ENCODE measurements at regions not wholly inside any gene's neighbourhood (a gene's known extent, or its start where the extent isn't known, plus 50 kb on each side); places are given as distances from the start of the nearest gene placed in this dataset.

DNA sequence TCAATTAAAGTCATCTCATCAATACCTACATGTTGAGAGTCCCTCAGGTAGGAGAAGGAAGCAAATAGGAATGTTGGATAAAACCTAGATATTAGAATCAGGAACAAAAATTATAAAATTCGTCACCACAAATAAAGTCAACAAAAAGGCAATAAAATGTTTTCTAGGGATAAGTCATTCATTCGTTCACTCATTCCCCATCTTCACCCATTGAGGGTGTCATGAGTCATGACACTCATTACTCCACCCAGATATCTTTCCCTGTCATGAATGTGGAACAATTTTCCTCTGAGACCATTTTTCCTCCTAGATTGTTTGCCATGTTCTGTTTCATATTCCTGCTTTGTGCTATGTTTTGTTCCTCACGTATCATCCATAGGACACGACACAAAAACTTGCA lies 50.9 kb upstream of the OLIG3 start:
- no peaks in the 10 kb centered on the region for H3K9me3 ChIP-seq
- H3K4me1 ChIP-seq: no peaks in the 10 kb centered on the region
- H3K27ac ChIP-seq: no peak overlapping the region
- WGBS: 86% methylated on average over 4 of the region's 4 CpGs
- no peaks in the 10 kb centered on the region for H3K36me3 ChIP-seq
- H3K4me3 ChIP-seq: no peak overlapping the region
- TF ChIP-seq, protein P1, sequence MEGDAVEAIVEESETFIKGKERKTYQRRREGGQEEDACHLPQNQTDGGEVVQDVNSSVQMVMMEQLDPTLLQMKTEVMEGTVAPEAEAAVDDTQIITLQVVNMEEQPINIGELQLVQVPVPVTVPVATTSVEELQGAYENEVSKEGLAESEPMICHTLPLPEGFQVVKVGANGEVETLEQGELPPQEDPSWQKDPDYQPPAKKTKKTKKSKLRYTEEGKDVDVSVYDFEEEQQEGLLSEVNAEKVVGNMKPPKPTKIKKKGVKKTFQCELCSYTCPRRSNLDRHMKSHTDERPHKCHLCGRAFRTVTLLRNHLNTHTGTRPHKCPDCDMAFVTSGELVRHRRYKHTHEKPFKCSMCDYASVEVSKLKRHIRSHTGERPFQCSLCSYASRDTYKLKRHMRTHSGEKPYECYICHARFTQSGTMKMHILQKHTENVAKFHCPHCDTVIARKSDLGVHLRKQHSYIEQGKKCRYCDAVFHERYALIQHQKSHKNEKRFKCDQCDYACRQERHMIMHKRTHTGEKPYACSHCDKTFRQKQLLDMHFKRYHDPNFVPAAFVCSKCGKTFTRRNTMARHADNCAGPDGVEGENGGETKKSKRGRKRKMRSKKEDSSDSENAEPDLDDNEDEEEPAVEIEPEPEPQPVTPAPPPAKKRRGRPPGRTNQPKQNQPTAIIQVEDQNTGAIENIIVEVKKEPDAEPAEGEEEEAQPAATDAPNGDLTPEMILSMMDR (IDR thresholded peaks at IDR 0.05): no peak
- DNase-seq (ENCODE audit: low spot score in 2 of 2): no peak
- no peaks in the 10 kb centered on the region for H3K27me3 ChIP-seq

DNA sequence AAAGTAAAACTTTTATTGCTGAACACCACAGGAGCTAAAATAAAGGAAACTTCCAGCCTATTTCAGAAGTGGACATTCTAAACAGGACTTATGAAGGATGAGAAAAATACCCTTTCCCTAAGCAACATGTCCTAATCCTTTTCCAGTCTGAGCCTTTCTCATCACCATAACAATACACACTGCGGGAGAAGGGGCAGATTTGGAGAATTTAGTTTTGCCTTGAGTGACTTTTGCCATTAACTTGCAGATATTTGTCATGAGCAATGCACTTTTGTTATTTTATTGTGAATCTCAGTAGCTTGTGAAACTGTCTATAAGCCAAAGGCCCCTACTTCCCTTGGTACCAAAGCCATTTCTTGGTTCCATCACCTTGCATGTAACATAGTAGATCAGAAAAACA lies 53.0 kb upstream of the OLIG3 start:
- Histone ChIP-seq H3K36me3 (no peaks in the 10 kb centered on the region), H3K27me3 (no peaks in the 10 kb centered on the region), H3K9me3 (no peaks in the 10 kb centered on the region), H3K4me1 (no peaks in the 10 kb centered on the region), H3K27ac (no peak overlapping the region), H3K4me3 (no peak overlapping the region)
- TF ChIP-seq EP300 (IDR thresholded peaks at IDR 0.05) (no peak), POLR2AphosphoS5 (IDR thresholded peaks at IDR 0.05) (no peak)
- DNase-seq (ENCODE audit: low spot score in 2 of 2): no peak
- 70% methylated on average over 1 of the region's 1 CpG for WGBS

DNA sequence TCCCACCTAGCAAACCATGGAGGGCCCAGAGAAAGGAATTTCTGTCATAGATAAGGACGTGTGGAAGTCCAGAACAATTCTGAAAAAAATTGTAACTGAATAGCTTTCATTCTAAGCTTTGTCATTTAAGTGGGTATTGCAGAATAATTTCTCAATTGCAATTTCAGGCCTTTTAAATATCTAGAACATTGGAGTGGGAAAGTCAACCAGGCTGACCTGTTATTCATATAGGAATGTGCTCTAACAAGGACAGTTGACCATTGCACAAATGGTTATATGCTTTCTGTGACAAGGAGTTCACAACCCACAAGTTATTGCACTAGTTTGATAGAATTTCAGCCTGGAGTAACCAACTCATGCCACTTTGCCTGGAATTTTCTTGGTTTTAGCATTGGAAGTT lies 53.4 kb upstream of the OLIG3 start:
- H3K27me3 ChIP-seq: no peaks in the 10 kb centered on the region
- H3K4me3 ChIP-seq: no peak overlapping the region
- H3K36me3 ChIP-seq: no peaks in the 10 kb centered on the region
- TF ChIP-seq POLR2A (IDR thresholded peaks at IDR 0.05): no peak
- no peak for TF ChIP-seq POLR2AphosphoS5 (IDR thresholded peaks at IDR 0.05)
- no peaks in the 10 kb centered on the region for H3K4me1 ChIP-seq
- WGBS: 58% methylated on average over 1 of the region's 1 CpG
- H3K27ac ChIP-seq: no peak overlapping the region
- no peaks in the 10 kb centered on the region for H3K9me3 ChIP-seq
- no peak for DNase-seq (ENCODE audit: low spot score in 2 of 2)

DNA sequence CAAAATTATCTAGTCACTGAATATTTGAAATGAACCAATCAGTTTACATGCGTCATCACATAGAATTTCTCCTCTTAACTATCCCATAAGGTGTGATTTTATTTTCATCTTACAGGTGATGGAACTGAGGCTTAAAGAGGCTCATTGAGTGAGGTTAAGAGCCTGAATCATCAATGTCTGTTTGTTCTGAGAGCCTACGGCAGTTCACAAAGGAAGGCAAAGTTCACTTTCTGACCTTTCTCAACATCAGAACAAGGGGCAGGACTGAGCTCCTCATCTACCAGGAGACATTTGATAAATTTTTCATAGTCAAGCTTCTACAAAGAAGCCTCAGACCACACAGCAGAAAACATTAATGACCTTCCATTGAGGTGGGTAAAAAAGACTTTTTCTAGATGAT lies 54.9 kb upstream of the OLIG3 start:
- 90% methylated on average over 2 of the region's 2 CpGs for WGBS
- Histone ChIP-seq H3K9me3 (no peaks in the 10 kb centered on the region), H3K27ac (no peak overlapping the region), H3K4me1 (no peaks in the 10 kb centered on the region), H3K4me3 (no peak overlapping the region), H3K36me3 (no peaks in the 10 kb centered on the region), H3K27me3 (no peaks in the 10 kb centered on the region)
- TF ChIP-seq, protein P1 (IDR thresholded peaks at IDR 0.05): no peak
- TF ChIP-seq POLR2A (IDR thresholded peaks at IDR 0.05) (no peak), EP300 (IDR thresholded peaks at IDR 0.05) (no peak), POLR2AphosphoS5 (IDR thresholded peaks at IDR 0.05) (no peak)
- no peak for DNase-seq (ENCODE audit: low spot score in 2 of 2)

DNA sequence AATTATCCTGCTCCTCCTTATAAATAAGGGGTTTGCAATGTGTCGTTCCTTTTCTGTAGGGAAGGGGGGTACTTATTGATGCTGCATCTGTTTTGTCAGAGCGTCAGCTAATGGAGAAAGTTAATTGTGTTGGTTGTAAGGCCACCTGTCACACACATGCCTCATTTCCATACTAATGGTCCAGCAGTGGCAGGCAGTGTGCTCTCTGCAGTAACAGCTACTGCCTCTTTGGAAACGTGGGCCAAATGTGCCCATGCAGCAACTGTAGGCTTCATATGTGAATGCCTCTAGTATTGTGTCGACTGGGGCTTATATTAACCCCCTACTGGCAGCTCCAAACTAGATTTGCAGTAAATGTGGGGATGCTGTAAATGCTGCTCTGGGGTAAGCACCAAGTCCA lies 56.3 kb upstream of the OLIG3 start:
- Histone ChIP-seq H3K27ac (no peak overlapping the region), H3K4me3 (no peak overlapping the region), H3K36me3 (no peaks in the 10 kb centered on the region), H3K9me3 (no peaks in the 10 kb centered on the region), H3K4me1 (no peaks in the 10 kb centered on the region), H3K27me3 (no peaks in the 10 kb centered on the region)
- 42% methylated on average over 3 of the region's 4 CpGs for WGBS
- no peak for DNase-seq (ENCODE audit: low spot score in 2 of 2)
- no peak for TF ChIP-seq EP300 (IDR thresholded peaks at IDR 0.05)
- TF ChIP-seq POLR2AphosphoS5 (IDR thresholded peaks at IDR 0.05): no peak
- TF ChIP-seq, protein P1 (IDR thresholded peaks at IDR 0.05): no peak
- no peak for TF ChIP-seq POLR2A (IDR thresholded peaks at IDR 0.05)

DNA sequence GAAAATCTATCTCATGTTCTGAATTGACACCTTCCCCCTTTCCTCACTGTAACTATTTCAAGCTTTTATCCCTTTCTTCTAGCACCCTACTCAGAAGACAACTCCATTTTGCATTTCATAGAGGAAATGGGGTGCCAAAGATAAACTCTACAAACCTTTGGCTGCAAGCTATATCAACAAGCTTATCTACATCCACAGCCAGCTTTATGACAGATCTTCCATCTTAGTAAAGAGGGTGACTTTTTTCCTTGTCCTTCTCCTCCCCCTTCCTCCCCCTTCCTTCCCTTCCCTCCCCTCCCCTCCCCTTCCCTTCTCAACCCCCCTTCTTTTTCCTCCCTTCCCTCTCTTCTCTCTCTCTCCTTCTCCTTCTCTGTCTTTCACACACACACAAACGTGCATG lies 58.0 kb upstream of the OLIG3 start:
- TF ChIP-seq POLR2AphosphoS5 (IDR thresholded peaks at IDR 0.05): no peak
- TF ChIP-seq, protein P1 (IDR thresholded peaks at IDR 0.05): no peak
- TF ChIP-seq EP300 (IDR thresholded peaks at IDR 0.05): no peak
- TF ChIP-seq POLR2A (IDR thresholded peaks at IDR 0.05): no peak
- WGBS: 41% methylated on average over 1 of the region's 1 CpG
- no peaks in the 10 kb centered on the region for H3K36me3 ChIP-seq
- no peak overlapping the region for H3K4me3 ChIP-seq
- DNase-seq (ENCODE audit: low spot score in 2 of 2): no peak
- H3K27ac ChIP-seq: no peak overlapping the region
- no peaks in the 10 kb centered on the region for H3K27me3 ChIP-seq
- no peaks in the 10 kb centered on the region for H3K4me1 ChIP-seq
- no peaks in the 10 kb centered on the region for H3K9me3 ChIP-seq
